GM12872 (cell line): ENCODE measurements at regions not wholly inside any gene's neighbourhood (a gene's known extent, or its start where the extent isn't known, plus 50 kb on each side); places are given as distances from the start of the nearest gene placed in this dataset.

Experiments
- TF ChIP-seq, protein P1 (sequence below): IDR thresholded peaks from 3 replicates; pipeline ENCODE4 v1.5.1; 2011; ENCODE audit warnings: low read depth, mild to moderate bottlenecking, low read length, moderate library complexity; ENCODE audit not compliant: insufficient read depth

DNA sequence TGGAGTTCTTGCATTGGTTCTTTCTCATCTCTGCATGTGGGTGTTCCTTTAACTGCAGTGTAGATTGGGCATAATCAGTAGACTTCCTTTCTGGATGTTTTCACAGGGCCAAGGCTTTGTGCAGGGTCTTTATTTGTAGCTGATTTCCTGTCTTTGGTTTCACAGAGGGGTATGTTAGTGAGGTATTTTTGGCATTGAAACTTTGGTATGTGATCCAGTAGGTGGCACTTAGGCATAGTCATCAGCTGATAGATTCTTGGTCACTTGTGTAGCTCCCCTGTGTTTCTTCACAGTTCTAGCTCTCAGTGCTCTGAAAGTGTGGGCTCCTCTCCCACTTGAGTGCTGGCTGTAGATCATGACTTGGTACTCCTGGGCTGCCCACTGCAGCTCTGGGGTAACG, 52.7 kb upstream of the LMO3 start:
- TF ChIP-seq, protein P1, sequence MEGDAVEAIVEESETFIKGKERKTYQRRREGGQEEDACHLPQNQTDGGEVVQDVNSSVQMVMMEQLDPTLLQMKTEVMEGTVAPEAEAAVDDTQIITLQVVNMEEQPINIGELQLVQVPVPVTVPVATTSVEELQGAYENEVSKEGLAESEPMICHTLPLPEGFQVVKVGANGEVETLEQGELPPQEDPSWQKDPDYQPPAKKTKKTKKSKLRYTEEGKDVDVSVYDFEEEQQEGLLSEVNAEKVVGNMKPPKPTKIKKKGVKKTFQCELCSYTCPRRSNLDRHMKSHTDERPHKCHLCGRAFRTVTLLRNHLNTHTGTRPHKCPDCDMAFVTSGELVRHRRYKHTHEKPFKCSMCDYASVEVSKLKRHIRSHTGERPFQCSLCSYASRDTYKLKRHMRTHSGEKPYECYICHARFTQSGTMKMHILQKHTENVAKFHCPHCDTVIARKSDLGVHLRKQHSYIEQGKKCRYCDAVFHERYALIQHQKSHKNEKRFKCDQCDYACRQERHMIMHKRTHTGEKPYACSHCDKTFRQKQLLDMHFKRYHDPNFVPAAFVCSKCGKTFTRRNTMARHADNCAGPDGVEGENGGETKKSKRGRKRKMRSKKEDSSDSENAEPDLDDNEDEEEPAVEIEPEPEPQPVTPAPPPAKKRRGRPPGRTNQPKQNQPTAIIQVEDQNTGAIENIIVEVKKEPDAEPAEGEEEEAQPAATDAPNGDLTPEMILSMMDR: 0 out of 3 replicates have a peak, but pooled peaks have one; percentile 18
